CD4-positive, CD25-positive, alpha-beta regulatory T cell (primary cell): ENCODE measurements at regions not wholly inside any gene's neighbourhood (a gene's known extent, or its start where the extent isn't known, plus 50 kb on each side); places are given as distances from the start of the nearest gene placed in this dataset.

Source experiments
- ATAC-seq, 2 donors: fragments of 150-1000 bp; cut with Tn5 transposase; one replicate each; pipeline ENCODE4 v1.10.0; 2021; ENCODE audit warnings: low read depth in 2 of 2, moderate number of reproducible peaks in 2 of 2, moderate library complexity in 1 of 2
- DNase-seq, 3 donors: peaks; one replicate each; pipeline versions ENCODE4 v3.0.0 to v3.0.0-alpha.2; 2012 to 2022; ENCODE audit warnings: mixed read lengths in 1 of 3
- H3K27ac ChIP-seq: one replicate; pipeline ENCODE4 v1.7.0; 2013; ENCODE audit warnings: mild to moderate bottlenecking, low read length; ENCODE audit not compliant: insufficient read depth, poor library complexity, severe bottlenecking
- H3K27me3 ChIP-seq: one replicate; pipeline ENCODE4 v1.7.0; 2013; ENCODE audit warnings: low read length; ENCODE audit not compliant: control insufficient read depth, insufficient read depth
- H3K36me3 ChIP-seq: one replicate; pipeline ENCODE4 v1.7.0; 2013; ENCODE audit warnings: mild to moderate bottlenecking, low read length, moderate library complexity; ENCODE audit not compliant: control insufficient read depth, insufficient read depth
- H3K4me1 ChIP-seq: 2 replicates; pipeline ENCODE4 v1.7.0; 2013; ENCODE audit warnings: mild to moderate bottlenecking, low read length; ENCODE audit not compliant: insufficient read depth, control insufficient read depth, poor library complexity, severe bottlenecking
- H3K4me3 ChIP-seq: one replicate; pipeline ENCODE4 v1.7.0; 2013; ENCODE audit warnings: low read depth, mild to moderate bottlenecking, low read length, moderate library complexity
- H3K9me3 ChIP-seq, 2 experiments: 1 replicate in 1 of 2; 2 replicates in 1 of 2; pipeline ENCODE4 v1.7.0; 2013; ENCODE audit warnings: low read length in 2 of 2, mild to moderate bottlenecking in 1 of 2, moderate library complexity in 1 of 2; ENCODE audit not compliant: control insufficient read depth in 2 of 2
- H3K27ac Mint-ChIP-seq, 3 donors: one replicate each; pipeline ENCODE4 v1.8.0; 2020 to 2022; ENCODE audit warnings: mild to moderate bottlenecking in 3 of 3, mixed read lengths in 3 of 3, moderate library complexity in 2 of 3
- H3K27me3 Mint-ChIP-seq: one replicate; pipeline ENCODE4 v1.8.0; 2022; ENCODE audit warnings: mild to moderate bottlenecking, mixed read lengths
- H3K36me3 Mint-ChIP-seq: one replicate; pipeline ENCODE4 v1.8.0; 2020; ENCODE audit warnings: mixed read lengths
- H3K4me1 Mint-ChIP-seq, 4 donors: one replicate each; pipeline ENCODE4 v1.8.0; 2020 to 2022; ENCODE audit warnings: mixed read lengths in 4 of 4, mild to moderate bottlenecking in 1 of 4
- H3K4me3 Mint-ChIP-seq, 4 donors: one replicate each; pipeline ENCODE4 v1.8.0; 2020 to 2022; ENCODE audit warnings: mild to moderate bottlenecking in 4 of 4, mixed read lengths in 4 of 4, moderate library complexity in 3 of 4
- H3K9me3 Mint-ChIP-seq, 7 donors: one replicate each; pipeline ENCODE4 v1.8.0; 2020 to 2022; ENCODE audit warnings: mixed read lengths in 7 of 7, mild to moderate bottlenecking in 3 of 7, moderate library complexity in 2 of 7

DNA sequence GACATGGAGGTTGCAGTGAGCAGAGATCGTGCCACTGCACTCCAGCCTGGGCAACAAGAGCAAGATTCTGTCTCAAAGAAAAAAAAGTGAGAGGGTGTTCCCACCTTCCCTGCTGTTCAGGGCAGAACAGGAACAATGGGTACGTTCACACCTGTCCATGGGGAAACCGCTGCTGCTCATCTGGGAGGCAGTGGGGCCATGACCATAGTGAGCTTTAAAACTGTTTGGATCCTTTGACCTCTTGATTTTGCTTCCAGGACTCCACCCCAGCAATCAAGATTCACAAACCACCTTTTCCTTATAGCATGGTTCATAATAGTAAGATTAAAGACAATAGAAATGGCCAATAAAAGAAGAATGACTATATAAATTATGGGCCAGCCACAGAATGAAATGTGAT is 209.2 kb downstream of the ARL4C start:
- no peak overlapping the region for H3K4me3 Mint-ChIP-seq
- H3K27ac Mint-ChIP-seq, result peak overlapping the region; percentile 88 to 100 (median 99)
- no peaks in the 10 kb centered on the region for H3K36me3 ChIP-seq
- no peaks in the 10 kb centered on the region for H3K36me3 Mint-ChIP-seq
- H3K9me3 Mint-ChIP-seq, result peaks cover 0 to 4% (median 0%) of the 10 kb centered on the region in 7 donors
- H3K9me3 ChIP-seq, result no peaks in the 10 kb centered on the region
- H3K4me1 Mint-ChIP-seq, result peaks cover 12 to 61% (median 45%) of the 10 kb centered on the region in 4 donors
- H3K4me1 ChIP-seq, result peaks cover 41% of the 10 kb centered on the region
- H3K27me3 Mint-ChIP-seq, result no peaks in the 10 kb centered on the region
- no peak overlapping the region for H3K4me3 ChIP-seq
- no peak for ATAC-seq
- DNase-seq, result no peak
- no peaks in the 10 kb centered on the region for H3K27me3 ChIP-seq
- H3K27ac ChIP-seq, result no peak overlapping the region

DNA sequence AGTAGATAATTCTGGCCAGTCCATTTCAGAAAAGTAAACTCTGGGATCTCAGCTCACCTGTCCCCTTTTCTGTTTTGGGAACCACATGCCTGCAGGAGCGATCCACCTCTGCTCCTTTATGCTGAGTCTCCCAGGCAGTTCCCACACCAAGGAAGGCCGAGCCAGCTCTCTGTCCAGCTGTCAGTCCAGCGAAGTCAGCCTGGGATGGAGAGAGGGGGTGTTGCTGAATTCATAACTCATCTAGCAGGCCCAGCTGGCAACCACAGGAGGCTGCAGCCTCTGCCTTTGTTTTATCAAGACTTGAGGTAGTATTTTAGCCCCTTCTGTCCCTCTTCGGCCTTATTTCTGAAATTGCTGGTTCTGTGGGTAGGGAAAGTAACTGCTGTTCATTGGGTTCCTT is 209.9 kb downstream of the ARL4C start:
- Histone ChIP-seq H3K27me3 (no peaks in the 10 kb centered on the region), H3K4me1 (peaks cover 35% of the 10 kb centered on the region), H3K27ac (no peak overlapping the region), H3K36me3 (no peaks in the 10 kb centered on the region), H3K4me3 (no peak overlapping the region), H3K9me3 (no peaks in the 10 kb centered on the region)
- Mint-ChIP-seq H3K9me3 (peaks cover 0 to 4% (median 0%) of the 10 kb centered on the region in 7 donors), H3K27ac (peak overlapping the region in 2 of 3 donors; percentile 80 to 99), H3K27me3 (no peaks in the 10 kb centered on the region), H3K4me1 (peaks cover 12 to 57% (median 42%) of the 10 kb centered on the region in 4 donors), H3K36me3 (no peaks in the 10 kb centered on the region), H3K4me3 (no peak overlapping the region)
- ATAC-seq, result no peak
- DNase-seq, result no peak

DNA sequence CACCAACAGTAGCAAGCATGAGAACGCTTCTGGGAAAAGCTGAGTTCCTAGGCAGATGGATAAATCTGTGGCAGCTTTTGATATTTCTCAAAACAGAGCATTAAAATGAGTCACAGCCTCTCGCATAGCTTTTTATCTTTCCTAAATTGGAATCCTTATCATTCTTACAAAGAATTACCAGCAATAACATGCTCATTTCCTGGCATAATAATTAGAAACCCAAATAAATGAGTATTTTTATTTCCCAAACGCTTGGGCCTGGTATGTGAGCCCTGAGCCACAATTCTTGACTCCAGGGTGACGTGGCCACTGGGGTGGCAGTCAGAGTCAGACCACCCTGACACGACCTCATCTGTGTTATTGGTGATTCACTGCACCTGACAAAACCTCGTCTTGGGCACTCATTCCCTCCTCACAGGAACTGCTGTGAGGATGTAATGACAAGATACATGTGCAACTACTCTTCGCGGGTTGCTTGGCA is 210.7 kb downstream of the ARL4C start:
- H3K4me3 ChIP-seq, result no peak overlapping the region
- no peak overlapping the region for H3K4me3 Mint-ChIP-seq
- H3K36me3 Mint-ChIP-seq, result no peaks in the 10 kb centered on the region
- H3K27me3 ChIP-seq, result no peaks in the 10 kb centered on the region
- peaks cover 0 to 4% (median 0%) of the 10 kb centered on the region in 7 donors for H3K9me3 Mint-ChIP-seq
- peaks cover 12 to 50% (median 36%) of the 10 kb centered on the region in 4 donors for H3K4me1 Mint-ChIP-seq
- no peak for ATAC-seq
- H3K27ac Mint-ChIP-seq, result no peak overlapping the region
- no peaks in the 10 kb centered on the region for H3K36me3 ChIP-seq
- no peaks in the 10 kb centered on the region for H3K9me3 ChIP-seq
- no peak for DNase-seq
- no peak overlapping the region for H3K27ac ChIP-seq
- H3K27me3 Mint-ChIP-seq, result no peaks in the 10 kb centered on the region
- peaks cover 27% of the 10 kb centered on the region for H3K4me1 ChIP-seq

DNA sequence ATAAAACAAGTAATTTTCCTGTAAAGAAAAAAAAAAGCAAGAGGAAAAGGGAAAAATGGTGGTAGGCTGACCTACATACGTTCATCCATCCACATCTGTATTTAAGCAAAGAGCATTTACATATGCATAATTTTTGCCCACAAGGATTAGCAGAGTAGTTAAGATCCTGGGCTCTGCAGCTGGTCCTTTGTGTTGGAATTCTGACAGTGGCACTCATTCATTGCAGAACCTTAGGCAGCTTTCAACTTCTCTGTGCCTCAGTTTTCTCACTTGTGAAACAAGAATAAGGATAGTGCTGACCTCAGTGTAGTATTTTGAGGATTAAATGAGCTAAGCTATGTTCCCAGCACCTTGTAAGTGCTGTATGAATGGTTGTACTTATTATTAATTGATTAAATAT is 211.3 kb downstream of the ARL4C start:
- Mint-ChIP-seq H3K36me3 (no peaks in the 10 kb centered on the region), H3K4me3 (peak overlapping the region in 1 of 4 donors; percentile 71), H3K4me1 (peaks cover 12 to 50% (median 33%) of the 10 kb centered on the region in 4 donors), H3K9me3 (peaks cover 0 to 4% (median 0%) of the 10 kb centered on the region in 7 donors), H3K27me3 (no peaks in the 10 kb centered on the region), H3K27ac (no peak overlapping the region)
- ATAC-seq (no peak), DNase-seq (no peak)
- Histone ChIP-seq H3K27me3 (no peaks in the 10 kb centered on the region), H3K27ac (no peak overlapping the region), H3K36me3 (no peaks in the 10 kb centered on the region), H3K4me3 (no peak overlapping the region), H3K9me3 (no peaks in the 10 kb centered on the region), H3K4me1 (peaks cover 21% of the 10 kb centered on the region)

DNA sequence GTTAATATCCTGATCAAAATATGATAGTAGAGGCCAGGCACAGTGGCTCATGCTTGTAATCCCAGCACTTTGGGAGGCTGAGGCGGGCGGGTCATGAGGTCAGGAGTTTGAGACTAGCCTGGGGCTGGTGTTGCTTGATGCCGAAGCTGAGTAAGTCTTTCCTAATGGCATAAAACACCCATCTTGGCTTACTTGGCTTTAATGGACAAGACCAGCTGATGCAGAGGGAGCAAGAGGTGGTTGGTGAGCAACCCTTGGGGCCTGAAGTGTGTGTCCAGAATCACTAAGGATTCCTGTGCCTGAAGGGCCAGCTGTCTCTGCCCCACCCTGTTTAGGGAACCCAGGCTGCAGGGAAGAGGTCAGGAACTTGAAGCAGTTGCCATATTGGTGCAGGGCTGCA is 217.2 kb downstream of the ARL4C start:
- Mint-ChIP-seq H3K27me3 (no peaks in the 10 kb centered on the region), H3K9me3 (peaks cover 0 to 6% (median 3%) of the 10 kb centered on the region in 7 donors), H3K36me3 (no peaks in the 10 kb centered on the region), H3K4me1 (peaks cover 30 to 53% (median 36%) of the 10 kb centered on the region in 4 donors), H3K27ac (peak overlapping the region; percentile 76 to 93 (median 86)), H3K4me3 (peak overlapping the region in 2 of 4 donors; percentile 3 to 71)
- Histone ChIP-seq H3K4me1 (peaks cover 23% of the 10 kb centered on the region), H3K36me3 (no peaks in the 10 kb centered on the region), H3K27me3 (no peaks in the 10 kb centered on the region), H3K27ac (no peak overlapping the region), H3K9me3 (no peaks in the 10 kb centered on the region), H3K4me3 (no peak overlapping the region)
- ATAC-seq (no peak), DNase-seq (no peak)

DNA sequence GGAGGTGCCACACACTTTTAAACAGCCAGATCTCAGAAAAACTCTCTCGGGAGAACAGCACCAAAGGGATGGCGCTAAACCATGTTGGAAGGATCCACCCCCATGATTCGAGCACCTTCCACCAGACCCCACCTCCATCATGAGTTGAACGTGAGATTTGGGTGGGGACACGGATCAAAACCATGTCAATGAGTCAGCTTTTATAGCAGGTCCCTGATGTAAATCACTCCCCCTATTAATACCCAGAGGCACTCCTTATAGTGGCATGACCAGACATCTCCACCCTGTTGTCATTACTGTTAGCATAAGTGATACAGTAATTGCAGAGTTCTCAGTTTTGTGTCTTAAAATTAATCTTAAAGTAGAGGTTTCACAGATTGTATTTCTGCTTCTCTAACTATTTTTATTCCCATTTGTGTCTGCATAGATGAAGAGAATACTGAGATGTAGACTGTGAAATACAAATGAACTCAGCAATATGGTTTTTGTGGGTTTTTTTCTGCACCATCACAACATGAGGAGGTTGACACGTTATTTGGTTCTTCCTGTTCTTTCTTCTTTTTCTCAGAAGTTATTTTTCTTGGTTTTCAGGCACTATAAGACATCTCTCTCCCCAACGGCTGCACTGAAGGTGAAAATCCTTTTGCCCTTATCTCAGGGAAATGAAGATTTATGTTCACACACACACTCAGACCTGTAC is 218.2 kb downstream of the ARL4C start:
- peak in 2 of 3 donors; percentile 39 to 91 for DNase-seq
- Mint-ChIP-seq H3K9me3 (peaks cover 0 to 6% (median 2%) of the 10 kb centered on the region in 7 donors), H3K4me1 (peaks cover 35 to 62% (median 44%) of the 10 kb centered on the region in 4 donors), H3K4me3 (peak overlapping the region in 3 of 4 donors; percentile 3 to 71 (median 39)), H3K36me3 (no peaks in the 10 kb centered on the region), H3K27ac (peak overlapping the region; percentile 76 to 93 (median 86)), H3K27me3 (no peaks in the 10 kb centered on the region)
- Histone ChIP-seq H3K36me3 (no peaks in the 10 kb centered on the region), H3K9me3 (no peaks in the 10 kb centered on the region), H3K4me1 (peaks cover 32% of the 10 kb centered on the region), H3K27ac (peak overlapping the region; percentile 59), H3K4me3 (peak overlapping the region; percentile 66), H3K27me3 (no peaks in the 10 kb centered on the region)
- ATAC-seq, result peak; percentile 67 to 78

- no peak overlapping the region for H3K4me3 ChIP-seq
- no peak overlapping the region for H3K27ac ChIP-seq
- Mint-ChIP-seq H3K9me3 (peaks cover 0 to 6% (median 2%) of the 10 kb centered on the region in 7 donors), H3K27ac (no peak overlapping the region), H3K4me1 (peaks cover 38 to 65% (median 52%) of the 10 kb centered on the region in 4 donors), H3K4me3 (no peak overlapping the region), H3K27me3 (no peaks in the 10 kb centered on the region), H3K36me3 (no peaks in the 10 kb centered on the region)
- no peak for ATAC-seq
- no peak for DNase-seq
- peaks cover 34% of the 10 kb centered on the region for H3K4me1 ChIP-seq
- H3K36me3 ChIP-seq, result no peaks in the 10 kb centered on the region
- no peaks in the 10 kb centered on the region for H3K27me3 ChIP-seq
- H3K9me3 ChIP-seq, result no peaks in the 10 kb centered on the region
Measured at GRCh38 chr2:234275515-234275914, 221.4 kb downstream of the ARL4C start.
